ENCODE measurements at regions not wholly inside any gene's neighbourhood (a gene's known extent, or its start where the extent isn't known, plus 50 kb on each side); places are given as distances from the start of the nearest gene placed in this dataset.

DNA sequence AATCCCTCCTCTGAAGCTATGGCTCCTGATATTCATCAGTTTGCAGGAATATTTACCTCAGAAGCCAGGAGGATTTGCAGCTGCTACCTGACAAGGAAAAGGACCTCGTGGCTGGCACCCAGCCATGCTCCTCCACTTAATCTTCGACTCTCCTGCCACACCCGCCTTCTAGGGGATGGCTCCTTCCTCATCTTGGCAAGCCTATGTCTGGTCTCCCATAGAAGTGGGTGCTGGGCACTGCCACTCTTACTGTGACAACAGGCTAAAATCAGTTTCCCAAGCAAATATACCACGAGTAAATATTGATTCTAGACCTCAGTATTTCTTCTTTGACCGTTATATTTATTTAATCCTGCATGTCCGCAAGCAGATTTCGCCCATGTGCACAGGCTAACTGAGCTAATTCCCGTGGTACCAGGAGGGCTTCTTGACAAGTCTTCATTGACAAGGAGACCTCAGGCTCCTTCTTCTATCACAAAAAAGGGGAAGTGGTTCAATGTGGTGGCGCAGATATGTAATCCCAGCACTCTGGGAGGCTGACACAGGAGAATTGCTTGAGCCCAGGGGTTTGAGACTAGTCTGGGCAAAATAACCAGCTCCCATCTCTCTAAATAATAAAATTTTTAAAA lies 52.6 kb upstream of the DCTD start:
- Histone ChIP-seq H3K9me2 (ENCODE audit: insufficient read depth, low read length) (no peaks in the 10 kb centered on the region), H3K9me3 (ENCODE audit: low read length) (no peaks in the 10 kb centered on the region), H3K4me3 (ENCODE audit: low read depth, low read length, poor library complexity, severe bottlenecking) (no peak overlapping the region), H2AFZ (ENCODE audit: low read length) (no peak overlapping the region), H3K4me1 (ENCODE audit: insufficient read depth, low read length, poor library complexity, severe bottlenecking) (no peaks in the 10 kb centered on the region), H3K79me2 (ENCODE audit: insufficient read depth, low read depth, low read length) (no peaks in the 10 kb centered on the region), H3K4me2 (ENCODE audit: low read length) (no peak overlapping the region), H3K27ac (ENCODE audit: low read depth, low read length, poor library complexity, severe bottlenecking) (no peak overlapping the region), H4K20me1 (ENCODE audit: insufficient read depth, low read length) (no peaks in the 10 kb centered on the region), H3K36me3 (ENCODE audit: insufficient read depth, low read length) (no peaks in the 10 kb centered on the region)
- intact Hi-C loops (cut with micrococcal nuclease; ENCODE audit: unreplicated experiment) = no loop called here
- CTCF ChIA-PET (ENCODE audit: unreplicated experiment) = no interaction called here
- DNase-seq (ENCODE audit: low spot score) = no peak
- TF ChIP-seq, protein P1, sequence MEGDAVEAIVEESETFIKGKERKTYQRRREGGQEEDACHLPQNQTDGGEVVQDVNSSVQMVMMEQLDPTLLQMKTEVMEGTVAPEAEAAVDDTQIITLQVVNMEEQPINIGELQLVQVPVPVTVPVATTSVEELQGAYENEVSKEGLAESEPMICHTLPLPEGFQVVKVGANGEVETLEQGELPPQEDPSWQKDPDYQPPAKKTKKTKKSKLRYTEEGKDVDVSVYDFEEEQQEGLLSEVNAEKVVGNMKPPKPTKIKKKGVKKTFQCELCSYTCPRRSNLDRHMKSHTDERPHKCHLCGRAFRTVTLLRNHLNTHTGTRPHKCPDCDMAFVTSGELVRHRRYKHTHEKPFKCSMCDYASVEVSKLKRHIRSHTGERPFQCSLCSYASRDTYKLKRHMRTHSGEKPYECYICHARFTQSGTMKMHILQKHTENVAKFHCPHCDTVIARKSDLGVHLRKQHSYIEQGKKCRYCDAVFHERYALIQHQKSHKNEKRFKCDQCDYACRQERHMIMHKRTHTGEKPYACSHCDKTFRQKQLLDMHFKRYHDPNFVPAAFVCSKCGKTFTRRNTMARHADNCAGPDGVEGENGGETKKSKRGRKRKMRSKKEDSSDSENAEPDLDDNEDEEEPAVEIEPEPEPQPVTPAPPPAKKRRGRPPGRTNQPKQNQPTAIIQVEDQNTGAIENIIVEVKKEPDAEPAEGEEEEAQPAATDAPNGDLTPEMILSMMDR (conservative IDR thresholded peaks at IDR 0.05; ENCODE audit: low read length) = no peak
- no peak for TF ChIP-seq EZH2phosphoT487 (IDR thresholded peaks at IDR 0.05; ENCODE audit: borderline replicate concordance, low read depth, low read length)
- POLR2A ChIA-PET = no interaction called here
- no TSS peak for BruUV-seq (replicated peaks)

DNA sequence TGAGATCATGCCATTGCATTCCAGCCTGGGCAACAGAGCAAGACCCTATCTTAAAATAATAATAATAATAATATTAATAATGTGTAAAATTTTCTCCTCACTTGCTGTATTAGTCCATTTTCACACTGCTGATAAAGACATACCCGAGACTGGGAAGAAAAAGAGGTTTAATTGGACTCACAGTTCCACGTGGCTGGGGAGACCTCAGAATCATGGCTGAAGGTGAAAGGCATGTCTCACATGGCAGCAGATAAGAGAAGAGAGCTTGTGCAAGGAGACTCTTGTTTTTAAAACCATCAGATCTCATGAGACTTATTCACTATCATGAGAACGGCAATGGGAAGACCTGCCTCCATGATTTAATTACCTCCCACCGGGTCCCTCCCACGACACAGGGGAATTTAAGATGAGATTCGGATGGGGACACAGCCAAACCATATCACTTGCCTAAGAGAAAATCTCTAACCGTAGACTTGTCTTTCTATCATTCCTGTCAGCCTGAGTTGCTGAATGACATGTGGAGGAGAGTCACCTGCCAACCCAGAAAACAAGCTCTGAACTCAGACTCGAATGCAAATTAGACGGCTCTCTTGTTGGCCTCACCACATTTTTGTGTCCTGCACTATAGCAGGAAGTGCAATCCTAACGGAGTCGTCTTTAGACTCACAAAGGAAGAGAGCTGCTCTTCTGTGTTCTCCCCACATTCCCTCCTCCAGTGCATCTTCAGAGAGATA lies 51.9 kb upstream of the DCTD start:
- H3K36me3 ChIP-seq (ENCODE audit: insufficient read depth, low read length) = no peaks in the 10 kb centered on the region
- H3K4me2 ChIP-seq (ENCODE audit: low read length) = no peak overlapping the region
- intact Hi-C loops (cut with micrococcal nuclease; ENCODE audit: unreplicated experiment) = no loop called here
- no peak for TF ChIP-seq EZH2phosphoT487 (IDR thresholded peaks at IDR 0.05; ENCODE audit: borderline replicate concordance, low read depth, low read length)
- TF ChIP-seq, protein P1 (conservative IDR thresholded peaks at IDR 0.05; ENCODE audit: low read length) = no peak
- no peak overlapping the region for H3K27ac ChIP-seq (ENCODE audit: low read depth, low read length, poor library complexity, severe bottlenecking)
- no peak for DNase-seq (ENCODE audit: low spot score)
- no peak overlapping the region for H2AFZ ChIP-seq (ENCODE audit: low read length)
- no peaks in the 10 kb centered on the region for H4K20me1 ChIP-seq (ENCODE audit: insufficient read depth, low read length)
- no peaks in the 10 kb centered on the region for H3K9me3 ChIP-seq (ENCODE audit: low read length)
- ChIA-PET CTCF (ENCODE audit: unreplicated experiment) (no interaction called here), POLR2A (interaction anchor here (0.7 kb wide), 1 partner anchor 21 kb away, joined by 3 read pairs; no protein-coding TSS in a partner anchor)
- no peaks in the 10 kb centered on the region for H3K79me2 ChIP-seq (ENCODE audit: insufficient read depth, low read depth, low read length)
- H3K9me2 ChIP-seq (ENCODE audit: insufficient read depth, low read length) = no peaks in the 10 kb centered on the region
- no TSS peak for BruUV-seq (replicated peaks)
- H3K4me3 ChIP-seq (ENCODE audit: low read depth, low read length, poor library complexity, severe bottlenecking) = no peak overlapping the region
- H3K4me1 ChIP-seq (ENCODE audit: insufficient read depth, low read length, poor library complexity, severe bottlenecking) = no peaks in the 10 kb centered on the region

DNA sequence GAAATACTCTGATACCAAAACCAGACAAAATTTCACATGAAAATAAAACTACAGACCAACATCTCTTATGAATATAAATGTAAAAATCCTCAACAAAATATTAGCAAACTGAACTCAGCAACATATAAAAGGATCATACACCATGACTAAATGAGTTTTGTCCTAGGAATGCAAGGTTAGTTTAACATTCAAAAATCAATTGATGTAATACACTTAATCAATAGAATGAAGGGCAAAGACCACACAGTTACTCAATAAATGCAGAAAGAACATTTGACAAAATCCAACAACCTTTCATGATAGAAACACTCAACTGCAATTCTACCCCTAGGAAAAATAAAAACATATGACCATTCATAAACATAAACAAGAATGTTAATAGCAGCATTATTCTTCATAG lies 50.2 kb upstream of the DCTD start:
- ChIA-PET CTCF (ENCODE audit: unreplicated experiment) (no interaction called here), POLR2A (no interaction called here)
- no peak overlapping the region for H3K4me2 ChIP-seq (ENCODE audit: low read length)
- H3K36me3 ChIP-seq (ENCODE audit: insufficient read depth, low read length) = no peaks in the 10 kb centered on the region
- TF ChIP-seq, protein P1 (conservative IDR thresholded peaks at IDR 0.05; ENCODE audit: low read length) = no peak
- no peak for TF ChIP-seq EZH2phosphoT487 (IDR thresholded peaks at IDR 0.05; ENCODE audit: borderline replicate concordance, low read depth, low read length)
- intact Hi-C loops (cut with micrococcal nuclease; ENCODE audit: unreplicated experiment) = no loop called here
- H3K9me2 ChIP-seq (ENCODE audit: insufficient read depth, low read length) = no peaks in the 10 kb centered on the region
- H3K79me2 ChIP-seq (ENCODE audit: insufficient read depth, low read depth, low read length) = no peaks in the 10 kb centered on the region
- H3K27ac ChIP-seq (ENCODE audit: low read depth, low read length, poor library complexity, severe bottlenecking) = no peak overlapping the region
- H3K4me1 ChIP-seq (ENCODE audit: insufficient read depth, low read length, poor library complexity, severe bottlenecking) = no peaks in the 10 kb centered on the region
- no peaks in the 10 kb centered on the region for H4K20me1 ChIP-seq (ENCODE audit: insufficient read depth, low read length)
- no peak overlapping the region for H2AFZ ChIP-seq (ENCODE audit: low read length)
- H3K4me3 ChIP-seq (ENCODE audit: low read depth, low read length, poor library complexity, severe bottlenecking) = no peak overlapping the region
- DNase-seq (ENCODE audit: low spot score) = no peak
- BruUV-seq (replicated peaks) = no TSS peak
- no peaks in the 10 kb centered on the region for H3K9me3 ChIP-seq (ENCODE audit: low read length)

All from OCI-LY7 (cell line).